ENCODE measurements at regions not wholly inside any gene's neighbourhood (a gene's known extent, or its start where the extent isn't known, plus 50 kb on each side); places are given as distances from the start of the nearest gene placed in this dataset.
A peak's percentile ranks its signal among the peaks of the same experiment; 100 is the strongest.

- TF ChIP-seq CTCF (IDR thresholded peaks at IDR 0.05) = no peak
- no peak for TF ChIP-seq POLR2A (IDR thresholded peaks at IDR 0.05)
- TF ChIP-seq POLR2AphosphoS5 (IDR thresholded peaks at IDR 0.05) = no peak
- no peak for TF ChIP-seq EP300 (IDR thresholded peaks at IDR 0.05)
- no peak for ATAC-seq
- Histone ChIP-seq H3K9me3 (peaks cover 0 to 4% (median 0%) of the 10 kb centered on the region in 3 donors), H3K27me3 (no peaks in the 10 kb centered on the region), H3K27ac (no peak overlapping the region), H3K36me3 (no peaks in the 10 kb centered on the region), H3K4me3 (no peak overlapping the region), H3K4me1 (peaks cover 0 to 12% (median 7%) of the 10 kb centered on the region in 3 donors)
- WGBS, 2 donors (ENCODE audit: low coverage in 1 of 2) = 70% methylated on average over 1 of the region's 1 CpG; no CpG with 5 or more reads in 1 of the 2 donors
Observed at GRCh38 chr21:27418346-27418745, 451.5 kb upstream of the ADAMTS5 start.

GRCh38 chr21:27412530-27412929, 445.6 kb upstream of the ADAMTS5 start:
- Histone ChIP-seq H3K9me3 (peaks cover 0 to 4% (median 0%) of the 10 kb centered on the region in 3 donors), H3K4me3 (no peak overlapping the region), H3K36me3 (no peaks in the 10 kb centered on the region), H3K4me1 (no peaks in the 10 kb centered on the region), H3K27ac (no peak overlapping the region), H3K27me3 (no peaks in the 10 kb centered on the region)
- TF ChIP-seq POLR2A (IDR thresholded peaks at IDR 0.05) (no peak), EP300 (IDR thresholded peaks at IDR 0.05) (no peak), POLR2AphosphoS5 (IDR thresholded peaks at IDR 0.05) (no peak), CTCF (IDR thresholded peaks at IDR 0.05) (no peak)
- ATAC-seq = no peak
- WGBS, 2 donors (ENCODE audit: low coverage in 1 of 2) = 0 to 73% methylated on average over 1 to 3 of the region's 3 CpGs

GRCh38 chr21:27408826-27409225, 441.9 kb upstream of the ADAMTS5 start:
- no peaks in the 10 kb centered on the region for H3K9me3 ChIP-seq
- no peak overlapping the region for H3K27ac ChIP-seq
- no peaks in the 10 kb centered on the region for H3K36me3 ChIP-seq
- no peak overlapping the region for H3K4me3 ChIP-seq
- H3K4me1 ChIP-seq = peaks cover 0 to 19% (median 0%) of the 10 kb centered on the region in 3 donors
- no peak for ATAC-seq
- 7 to 57% methylated on average over 2 of the region's 2 CpGs for WGBS, 2 donors (ENCODE audit: low coverage in 1 of 2)
- H3K27me3 ChIP-seq = no peaks in the 10 kb centered on the region
- TF ChIP-seq POLR2A (IDR thresholded peaks at IDR 0.05) = no peak
- no peak for TF ChIP-seq POLR2AphosphoS5 (IDR thresholded peaks at IDR 0.05)
- TF ChIP-seq EP300 (IDR thresholded peaks at IDR 0.05) = no peak
- TF ChIP-seq CTCF (IDR thresholded peaks at IDR 0.05) = no peak

- TF ChIP-seq POLR2AphosphoS5 (IDR thresholded peaks at IDR 0.05) (no peak), POLR2A (IDR thresholded peaks at IDR 0.05) (no peak), EP300 (IDR thresholded peaks at IDR 0.05) (no peak), CTCF (IDR thresholded peaks at IDR 0.05) (no peak)
Observed at GRCh38 chr21:27407271-27407670, 440.4 kb upstream of the ADAMTS5 start.

GRCh38 chr21:27406300-27407009, 439.6 kb upstream of the ADAMTS5 start:
- ATAC-seq = no peak
- Histone ChIP-seq H3K27ac (peak overlapping the region in 3 of 4 donors; percentile 4 to 42 (median 18)), H3K9me3 (no peaks in the 10 kb centered on the region), H3K27me3 (no peaks in the 10 kb centered on the region), H3K4me1 (peaks cover 0 to 19% (median 0%) of the 10 kb centered on the region in 3 donors), H3K4me3 (no peak overlapping the region), H3K36me3 (no peaks in the 10 kb centered on the region)
- TF ChIP-seq POLR2A (IDR thresholded peaks at IDR 0.05) (no peak), CTCF (IDR thresholded peaks at IDR 0.05) (no peak), EP300 (IDR thresholded peaks at IDR 0.05) (no peak), POLR2AphosphoS5 (IDR thresholded peaks at IDR 0.05) (no peak)
- WGBS, 2 donors (ENCODE audit: low coverage in 1 of 2) = 22 to 36% methylated on average over 3 of the region's 3 CpGs

More at GRCh38 chr21:27407271-27407670, 440.4 kb upstream of the ADAMTS5 start:
- H3K9me3 ChIP-seq = no peaks in the 10 kb centered on the region
- H3K4me3 ChIP-seq = no peak overlapping the region
- no peaks in the 10 kb centered on the region for H3K27me3 ChIP-seq
- H3K27ac ChIP-seq = no peak overlapping the region
- no peak for ATAC-seq
- peaks cover 0 to 19% (median 0%) of the 10 kb centered on the region in 3 donors for H3K4me1 ChIP-seq
- WGBS, 2 donors (ENCODE audit: low coverage in 1 of 2) = 67 to 70% methylated on average over 5 of the region's 5 CpGs
- H3K36me3 ChIP-seq = no peaks in the 10 kb centered on the region
